Heart left ventricle (tissue), 16 donors: ENCODE measurements at regions not wholly inside any gene's neighbourhood (a gene's known extent, or its start where the extent isn't known, plus 50 kb on each side); places are given as distances from the start of the nearest gene placed in this dataset.

Experiments used
- ATAC-seq, 4 donors: fragments of 200-7000 bp; cut with Tn5 transposase; one replicate each; pipeline ENCODE4 v1.9.1; 2020 to 2022; ENCODE audit warnings: moderate library complexity in 4 of 4, mild to moderate bottlenecking in 3 of 4, moderate number of reproducible peaks in 1 of 4
- DNase-seq, 5 donors: peaks; one replicate each; pipeline ENCODE4 v3.0.0-alpha.2; 2020
- H3K27ac ChIP-seq, 12 donors: fragments of 200-600 bp; sonication (generic) in 4 of 12; one replicate each; pipeline versions ENCODE4 v1.5.0 to v1.8.0; 2016 to 2022; ENCODE audit warnings: mild to moderate bottlenecking in 2 of 12
- H3K27me3 ChIP-seq, 9 donors: fragments of 200-600 bp; sonication (generic) in 2 of 9; one replicate each; pipeline versions ENCODE4 v1.5.1 to v1.8.0; 2016 to 2022; ENCODE audit warnings: mild to moderate bottlenecking in 3 of 9
- H3K36me3 ChIP-seq, 9 donors: fragments of 200-600 bp; sonication (generic) in 2 of 9; one replicate each; pipeline versions ENCODE4 v1.5.0 to v1.8.0; 2018 to 2022; ENCODE audit warnings: mild to moderate bottlenecking in 2 of 9
- H3K4me1 ChIP-seq, 12 donors: fragments of 200-600 bp; sonication (generic) in 4 of 12; one replicate each; pipeline versions ENCODE4 v1.5.0 to v1.8.0; 2016 to 2022; ENCODE audit warnings: mild to moderate bottlenecking in 3 of 12
- H3K4me3 ChIP-seq, 12 donors: fragments of 200-600 bp; sonication (generic) in 4 of 12; one replicate each; pipeline versions ENCODE4 v1.5.0 to v1.8.0; 2017 to 2022; ENCODE audit warnings: mild to moderate bottlenecking in 9 of 12, moderate library complexity in 4 of 12
- H3K9me3 ChIP-seq, 12 donors: fragments of 200-600 bp; sonication (generic) in 4 of 12; one replicate each; pipeline versions ENCODE4 v1.5.0 to v1.8.0; 2016 to 2022; ENCODE audit warnings: mild to moderate bottlenecking in 1 of 12
- POLR2A ChIP-seq, 2 donors: fragments of 450-650 bp; IDR thresholded peaks; one replicate each; pipeline ENCODE4 v1.6.1; 2017; ENCODE audit warnings: antibody characterized with exemption in 2 of 2, mild to moderate bottlenecking in 2 of 2, moderate library complexity in 2 of 2
- WGBS, 4 donors: extraction: QIAGEN DNeasy Blood & Tissue Kit in 2 of 4; methylation state at CpG; one replicate each; pipeline versions ENCODE4 v1.1.5 to v1.1.7; 2013 to 2018; 5-methylcytosine and 5-hydroxymethylcytosine counted together
- intact Hi-C, 10 donors: fragments of 100-400 bp; cut with DNase I; formaldehyde crosslinking; loops; one replicate each; pipeline versions ENCODE4 v1.11.1 to v1.14.2; 2022
- TF ChIP-seq, protein P1 (sequence below), 12 donors: fragments of 200-600 bp; sonication (generic) in 4 of 12; IDR thresholded peaks; one replicate each; pipeline versions ENCODE4 v1.5.0 to v1.8.0; 2018 to 2022; ENCODE audit warnings: antibody characterized with exemption in 12 of 12, mild to moderate bottlenecking in 5 of 12
- donor health status: ischemic (EF 13 %, LVEDD 7.1; RV severe dilation, severe dysfunction).
- donor health status: healthy with polysubstance abuse.
- donor health status: DM: no; HTN: yes; CAD: no.
- donor health status: DM: no; HTN: no; CAD: no.
- donor health status: ischemic (EF 25% LVEDD 6.9; RV normal size, moderate dysfunction).
- donor health status: ischemic (EF 25% LVEDD 5.7; RV mildly dilated, moderate dysfunction).
- donor health status: healthy.
- donor health status: DM: yes; HTN: yes; CAD: no.
- donor health status: ischemic (EF 35%, LVEDD 5.7; RV mildly dilated, moderate dysfunction).
- donor health status: nonischemic (EF 11% LVEDD 7.7; RV severe dilation, severe dysfunction).
- donor health status: DM: yes; HTN: yes; CAD: no.
- donor health status: PGD.
- donor health status: ischemic (EF 29% LVEDD 5.4; RV normal size, mild dysfunction).
- donor health status: nonischemic (EF 23%, LVEDD 6.1; RV moderate dilation, normal function).

DNA sequence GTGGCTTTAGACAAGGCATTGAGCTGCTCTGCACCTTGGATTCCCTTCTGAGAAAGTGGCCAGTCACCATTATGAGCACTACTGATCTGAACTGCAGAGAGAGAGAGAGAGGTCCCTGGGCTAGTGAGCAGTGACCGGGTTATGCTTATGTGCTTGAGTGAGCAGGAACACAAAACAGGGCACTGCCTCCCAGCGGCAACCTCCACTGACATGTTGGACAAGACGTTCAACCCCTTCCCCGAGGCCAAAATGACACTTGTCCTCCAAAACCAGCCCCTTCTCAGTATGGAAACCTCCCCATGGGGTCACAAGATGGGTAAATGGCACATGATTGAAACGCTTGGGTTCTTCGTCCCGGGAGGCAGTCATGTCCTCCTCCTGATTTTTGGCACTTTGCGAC lies 339.4 kb upstream of the ZMIZ1 start:
- WGBS, 4 donors: 94 to 95% (median 95%) methylated on average over 8 of the region's 8 CpGs
- intact Hi-C loops: no loop called here
- Histone ChIP-seq H3K36me3 (no peaks in the 10 kb centered on the region), H3K9me3 (no peaks in the 10 kb centered on the region), H3K4me3 (no peak overlapping the region), H3K4me1 (peaks cover 0 to 27% (median 16%) of the 10 kb centered on the region in 12 donors), H3K27ac (peak overlapping the region in 1 of 12 donors; percentile 84), H3K27me3 (no peaks in the 10 kb centered on the region)
- TF ChIP-seq, protein P1, sequence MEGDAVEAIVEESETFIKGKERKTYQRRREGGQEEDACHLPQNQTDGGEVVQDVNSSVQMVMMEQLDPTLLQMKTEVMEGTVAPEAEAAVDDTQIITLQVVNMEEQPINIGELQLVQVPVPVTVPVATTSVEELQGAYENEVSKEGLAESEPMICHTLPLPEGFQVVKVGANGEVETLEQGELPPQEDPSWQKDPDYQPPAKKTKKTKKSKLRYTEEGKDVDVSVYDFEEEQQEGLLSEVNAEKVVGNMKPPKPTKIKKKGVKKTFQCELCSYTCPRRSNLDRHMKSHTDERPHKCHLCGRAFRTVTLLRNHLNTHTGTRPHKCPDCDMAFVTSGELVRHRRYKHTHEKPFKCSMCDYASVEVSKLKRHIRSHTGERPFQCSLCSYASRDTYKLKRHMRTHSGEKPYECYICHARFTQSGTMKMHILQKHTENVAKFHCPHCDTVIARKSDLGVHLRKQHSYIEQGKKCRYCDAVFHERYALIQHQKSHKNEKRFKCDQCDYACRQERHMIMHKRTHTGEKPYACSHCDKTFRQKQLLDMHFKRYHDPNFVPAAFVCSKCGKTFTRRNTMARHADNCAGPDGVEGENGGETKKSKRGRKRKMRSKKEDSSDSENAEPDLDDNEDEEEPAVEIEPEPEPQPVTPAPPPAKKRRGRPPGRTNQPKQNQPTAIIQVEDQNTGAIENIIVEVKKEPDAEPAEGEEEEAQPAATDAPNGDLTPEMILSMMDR (IDR thresholded peaks at IDR 0.05): no peak
- TF ChIP-seq POLR2A (IDR thresholded peaks at IDR 0.05): no peak
- ATAC-seq (no peak), DNase-seq (no peak)

DNA sequence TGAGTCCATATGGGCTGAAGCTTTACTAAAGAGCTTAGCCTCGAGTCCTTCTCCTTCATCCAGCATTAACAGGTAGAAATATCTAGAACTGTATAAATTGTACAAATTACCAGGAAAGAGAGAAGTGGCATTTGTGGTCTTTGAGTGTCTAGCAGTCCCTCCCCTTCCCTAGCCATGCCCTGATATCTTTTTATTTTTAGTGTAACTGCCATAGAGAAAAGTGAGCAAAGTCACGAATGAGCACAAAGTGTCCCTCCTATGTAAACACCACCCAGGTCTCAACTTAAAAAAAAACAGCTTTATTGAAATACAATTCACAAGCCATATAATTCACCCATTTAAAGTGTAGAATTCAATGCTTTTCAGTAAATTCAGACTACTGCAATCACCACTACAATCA lies 339.0 kb upstream of the ZMIZ1 start:
- intact Hi-C loops: no loop called here
- no peak for ATAC-seq
- Histone ChIP-seq H3K36me3 (no peaks in the 10 kb centered on the region), H3K27me3 (no peaks in the 10 kb centered on the region), H3K4me3 (no peak overlapping the region), H3K27ac (no peak overlapping the region), H3K4me1 (peaks cover 0 to 27% (median 16%) of the 10 kb centered on the region in 12 donors), H3K9me3 (no peaks in the 10 kb centered on the region)
- WGBS, 4 donors: 42 to 69% (median 55%) methylated on average over 2 of the region's 2 CpGs
- TF ChIP-seq, protein P1 (IDR thresholded peaks at IDR 0.05): no peak
- no peak for TF ChIP-seq POLR2A (IDR thresholded peaks at IDR 0.05)
- DNase-seq: no peak

DNA sequence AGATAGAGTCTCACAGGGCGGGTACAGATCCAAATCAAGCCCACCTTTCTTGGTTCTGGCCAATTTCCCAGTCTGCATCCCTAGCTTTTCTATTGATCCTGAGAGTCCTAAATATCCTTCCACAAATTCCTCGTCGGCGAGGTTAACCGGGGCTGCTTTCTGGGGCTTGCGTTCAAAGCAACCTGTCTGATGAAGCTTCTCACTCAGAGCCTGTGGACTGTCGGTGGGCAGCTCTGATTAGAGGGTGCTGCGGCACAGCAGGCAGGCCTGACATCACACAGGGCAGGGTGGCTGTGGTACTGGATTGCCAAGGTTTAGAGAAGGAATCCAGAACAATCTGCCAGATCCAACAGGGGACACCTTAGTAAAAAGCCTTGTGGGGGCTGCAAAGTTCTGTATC lies 338.0 kb upstream of the ZMIZ1 start:
- DNase-seq (no peak), ATAC-seq (no peak)
- intact Hi-C loops: no loop called here
- 91 to 94% (median 93%) methylated on average over 8 of the region's 8 CpGs for WGBS, 4 donors
- Histone ChIP-seq H3K9me3 (no peaks in the 10 kb centered on the region), H3K4me1 (peaks cover 0 to 27% (median 16%) of the 10 kb centered on the region in 12 donors), H3K4me3 (no peak overlapping the region), H3K27me3 (no peaks in the 10 kb centered on the region), H3K36me3 (no peaks in the 10 kb centered on the region), H3K27ac (no peak overlapping the region)
- no peak for TF ChIP-seq POLR2A (IDR thresholded peaks at IDR 0.05)
- TF ChIP-seq, protein P1 (IDR thresholded peaks at IDR 0.05): no peak

- no peaks in the 10 kb centered on the region for H3K27me3 ChIP-seq
- H3K27ac ChIP-seq: no peak overlapping the region
- ATAC-seq (no peak), DNase-seq (no peak)
- no peak overlapping the region for H3K4me3 ChIP-seq
- H3K4me1 ChIP-seq: peaks cover 0 to 27% (median 16%) of the 10 kb centered on the region in 12 donors
- intact Hi-C loops: no loop called here
- TF ChIP-seq POLR2A (IDR thresholded peaks at IDR 0.05): no peak
- TF ChIP-seq, protein P1 (IDR thresholded peaks at IDR 0.05): no peak
- no peaks in the 10 kb centered on the region for H3K9me3 ChIP-seq
- H3K36me3 ChIP-seq: no peaks in the 10 kb centered on the region
- WGBS, 4 donors: 51 to 92% (median 71%) methylated on average over 3 of the region's 3 CpGs
Observed at GRCh38 chr10:78731675-78732074, 337.1 kb upstream of the ZMIZ1 start.
